Neuronal stem cell (in vitro differentiated cells): ENCODE measurements at regions not wholly inside any gene's neighbourhood (a gene's known extent, or its start where the extent isn't known, plus 50 kb on each side); places are given as distances from the start of the nearest gene placed in this dataset.

Experiments used
- DNase-seq: peaks from one replicate; pipeline ENCODE4 v3.0.0-alpha.2; 2013; ENCODE audit warnings: low spot score
- H2AFZ ChIP-seq: one replicate; pipeline ENCODE4 v1.6.1; 2013; ENCODE audit warnings: mild to moderate bottlenecking, low read length, inconsistent platforms
- H2AK5ac ChIP-seq: 2 replicates; pipeline ENCODE4 v1.6.1; 2013; ENCODE audit warnings: low read depth, mild to moderate bottlenecking, inconsistent platforms, low read length, moderate library complexity, mixed read lengths
- H2BK120ac ChIP-seq: 2 replicates; pipeline ENCODE4 v1.6.1; 2013; ENCODE audit warnings: low read depth, mild to moderate bottlenecking, inconsistent platforms, low read length, moderate library complexity, mixed read lengths
- H2BK12ac ChIP-seq: one replicate; pipeline ENCODE4 v1.6.1; 2013; ENCODE audit warnings: low read length, inconsistent platforms
- H2BK15ac ChIP-seq: 2 replicates; pipeline ENCODE4 v1.6.1; 2013; ENCODE audit warnings: mild to moderate bottlenecking, low read length, inconsistent platforms, mixed read lengths
- H2BK5ac ChIP-seq: one replicate; pipeline ENCODE4 v1.6.1; 2013; ENCODE audit warnings: inconsistent platforms, mild to moderate bottlenecking, low read length, moderate library complexity
- H3K14ac ChIP-seq: one replicate; pipeline ENCODE4 v1.6.1; 2013; ENCODE audit warnings: low read length, inconsistent platforms
- H3K18ac ChIP-seq: 2 replicates; pipeline ENCODE4 v1.6.1; 2013; ENCODE audit warnings: low read length, inconsistent platforms
- H3K23ac ChIP-seq: 2 replicates; pipeline ENCODE4 v1.6.1; 2013; ENCODE audit warnings: low read depth, mild to moderate bottlenecking, mixed read lengths, low read length, inconsistent platforms; ENCODE audit not compliant: poor library complexity
- H3K27ac ChIP-seq: replicated peaks from 3 replicates; pipeline ENCODE4 v1.5.1; 2013; ENCODE audit warnings: low read length, inconsistent platforms
- H3K27me3 ChIP-seq, 3 experiments: 2 replicates each; pipeline ENCODE4 v1.6.1; 2013; ENCODE audit warnings: low read length in 3 of 3, mild to moderate bottlenecking in 2 of 3, inconsistent platforms in 1 of 3, low read depth in 1 of 3, mixed read lengths in 1 of 3, moderate library complexity in 1 of 3; ENCODE audit not compliant: control insufficient read depth in 3 of 3, insufficient read depth in 3 of 3
- H3K36me3 ChIP-seq, 2 donors: replicated peaks in 1 of 2; 2 replicates each; pipeline ENCODE4 v1.6.1; 2013; ENCODE audit warnings: low read length in 2 of 2; ENCODE audit not compliant: control insufficient read depth in 2 of 2, insufficient read depth in 2 of 2
- H3K4ac ChIP-seq: 2 replicates; pipeline ENCODE4 v1.6.1; 2013; ENCODE audit warnings: inconsistent platforms, mild to moderate bottlenecking, low read length, moderate library complexity
- H3K4me1 ChIP-seq, 2 donors: 1 replicate in 1 of 2; 2 replicates in 1 of 2; pipeline ENCODE4 v1.6.1; 2013; ENCODE audit warnings: low read length in 2 of 2, low read depth in 1 of 2; ENCODE audit not compliant: control insufficient read depth in 2 of 2, insufficient read depth in 1 of 2
- H3K4me2 ChIP-seq: one replicate; pipeline ENCODE4 v1.6.1; 2013; ENCODE audit warnings: mild to moderate bottlenecking, low read length, inconsistent platforms; ENCODE audit not compliant: insufficient read depth, poor library complexity, severe bottlenecking
- H3K4me3 ChIP-seq, 2 donors: 2 replicates each; pipeline ENCODE4 v1.5.1; 2013; ENCODE audit warnings: low read length in 2 of 2, mild to moderate bottlenecking in 2 of 2, inconsistent platforms in 1 of 2, moderate library complexity in 1 of 2
- H3K79me1 ChIP-seq: one replicate; pipeline ENCODE4 v1.6.1; 2013; ENCODE audit warnings: low read depth, mild to moderate bottlenecking, inconsistent platforms, low read length, moderate library complexity
- H3K9ac ChIP-seq: one replicate; pipeline ENCODE4 v1.6.1; 2013; ENCODE audit warnings: mild to moderate bottlenecking, low read depth, low read length, inconsistent platforms; ENCODE audit not compliant: poor library complexity
- H3K9me3 ChIP-seq, 2 donors: replicated peaks in 1 of 2; 2 replicates each; pipeline versions ENCODE3 to v1.6.1; 2013; ENCODE audit warnings: low read length in 2 of 2, mild to moderate bottlenecking in 2 of 2, inconsistent platforms in 1 of 2, low read depth in 1 of 2, mixed read lengths in 1 of 2, moderate library complexity in 1 of 2; ENCODE audit not compliant: control insufficient read depth in 2 of 2, insufficient read depth in 1 of 2
- H4K8ac ChIP-seq: one replicate; pipeline ENCODE4 v1.6.1; 2013; ENCODE audit warnings: low read depth, mild to moderate bottlenecking, inconsistent platforms, low read length, moderate library complexity
- H4K91ac ChIP-seq: one replicate; pipeline ENCODE4 v1.6.1; 2013; ENCODE audit warnings: low read length, low read depth, mild to moderate bottlenecking, inconsistent platforms; ENCODE audit not compliant: poor library complexity
- WGBS, 2 donors: extraction: QIAGEN DNeasy Blood & Tissue Kit; methylation state at CpG; one replicate each; pipeline ENCODE4 v1.1.7; 2013; ENCODE audit warnings: missing lambda C conversion rate in 2 of 2, mixed read lengths in 1 of 2; ENCODE audit not compliant: insufficient read length in 2 of 2, insufficient replicate concordance in 1 of 2; ENCODE audit errors: extremely low coverage in 2 of 2; 5-methylcytosine and 5-hydroxymethylcytosine counted together

GRCh38 chr6:1242021-1242420, 69.9 kb upstream of the FOXQ1 start:
- no peaks in the 10 kb centered on the region for H3K9me3 ChIP-seq
- H4K8ac ChIP-seq = no peak overlapping the region
- H2AFZ ChIP-seq = no peak overlapping the region
- no peaks in the 10 kb centered on the region for H3K79me1 ChIP-seq
- no peak overlapping the region for H3K18ac ChIP-seq
- no peak for DNase-seq
- H3K4me3 ChIP-seq = no peak overlapping the region
- peaks cover 0 to 6% (median 0%) of the 10 kb centered on the region in 3 experiments for H3K27me3 ChIP-seq
- no CpG with 5 or more reads among the region's 4 CpGs for WGBS, 2 donors
- no peak overlapping the region for H2BK5ac ChIP-seq
- no peak overlapping the region for H3K27ac ChIP-seq
- no peak overlapping the region for H3K23ac ChIP-seq
- no peaks in the 10 kb centered on the region for H3K4me1 ChIP-seq
- H3K4me2 ChIP-seq = no peak overlapping the region
- H3K9ac ChIP-seq = no peak overlapping the region
- H2BK12ac ChIP-seq = no peak overlapping the region
- H3K36me3 ChIP-seq = no peaks in the 10 kb centered on the region
- no peak overlapping the region for H3K4ac ChIP-seq
- peak overlapping the region; percentile 32 for H3K14ac ChIP-seq
- no peak overlapping the region for H2AK5ac ChIP-seq
- H2BK120ac ChIP-seq = no peak overlapping the region
- H4K91ac ChIP-seq = no peak overlapping the region
- no peak overlapping the region for H2BK15ac ChIP-seq

GRCh38 chr6:1240766-1241318, 71.1 kb upstream of the FOXQ1 start:
- no peaks in the 10 kb centered on the region for H3K79me1 ChIP-seq
- H3K4me1 ChIP-seq = no peaks in the 10 kb centered on the region
- no peaks in the 10 kb centered on the region for H3K9me3 ChIP-seq
- H4K8ac ChIP-seq = no peak overlapping the region
- no peak overlapping the region for H3K18ac ChIP-seq
- no peak overlapping the region for H2BK5ac ChIP-seq
- no peak overlapping the region for H2BK12ac ChIP-seq
- H3K9ac ChIP-seq = no peak overlapping the region
- H3K27me3 ChIP-seq = peaks cover 0 to 6% (median 0%) of the 10 kb centered on the region in 3 experiments
- no peak overlapping the region for H4K91ac ChIP-seq
- H2BK15ac ChIP-seq = no peak overlapping the region
- no peak overlapping the region for H3K23ac ChIP-seq
- H3K27ac ChIP-seq = no peak overlapping the region
- no peak overlapping the region for H2AK5ac ChIP-seq
- no CpG with 5 or more reads among the region's 2 CpGs for WGBS, 2 donors
- H3K14ac ChIP-seq = no peak overlapping the region
- no peak overlapping the region for H2BK120ac ChIP-seq
- no peak for DNase-seq
- no peak overlapping the region for H3K4ac ChIP-seq
- H3K36me3 ChIP-seq = no peaks in the 10 kb centered on the region
- H3K4me3 ChIP-seq = no peak overlapping the region
- H3K4me2 ChIP-seq = no peak overlapping the region
- no peak overlapping the region for H2AFZ ChIP-seq

GRCh38 chr6:1239805-1240204, 72.1 kb upstream of the FOXQ1 start:
- H3K4me1 ChIP-seq = no peaks in the 10 kb centered on the region
- H3K23ac ChIP-seq = no peak overlapping the region
- no peaks in the 10 kb centered on the region for H3K9me3 ChIP-seq
- H3K14ac ChIP-seq = no peak overlapping the region
- peaks cover 0 to 6% (median 0%) of the 10 kb centered on the region in 3 experiments for H3K27me3 ChIP-seq
- H2BK15ac ChIP-seq = no peak overlapping the region
- H2BK12ac ChIP-seq = no peak overlapping the region
- H3K4me3 ChIP-seq = no peak overlapping the region
- no peak overlapping the region for H3K9ac ChIP-seq
- no peak overlapping the region for H4K8ac ChIP-seq
- no peak for DNase-seq
- WGBS, 2 donors = no CpG with 5 or more reads among the region's 7 CpGs
- no peak overlapping the region for H3K4ac ChIP-seq
- H3K79me1 ChIP-seq = no peaks in the 10 kb centered on the region
- H4K91ac ChIP-seq = no peak overlapping the region
- no peak overlapping the region for H3K18ac ChIP-seq
- H2AK5ac ChIP-seq = no peak overlapping the region
- H3K36me3 ChIP-seq = no peaks in the 10 kb centered on the region
- no peak overlapping the region for H2AFZ ChIP-seq
- no peak overlapping the region for H3K4me2 ChIP-seq
- no peak overlapping the region for H2BK5ac ChIP-seq
- H2BK120ac ChIP-seq = no peak overlapping the region
- H3K27ac ChIP-seq = no peak overlapping the region

GRCh38 chr6:1238040-1238439, 73.9 kb upstream of the FOXQ1 start:
- H3K4ac ChIP-seq = no peak overlapping the region
- H3K27me3 ChIP-seq = peaks cover 0 to 6% (median 0%) of the 10 kb centered on the region in 3 experiments
- no peaks in the 10 kb centered on the region for H3K9me3 ChIP-seq
- no peak overlapping the region for H3K14ac ChIP-seq
- peak overlapping the region; percentile 30 for H3K23ac ChIP-seq
- H2BK15ac ChIP-seq = no peak overlapping the region
- H3K79me1 ChIP-seq = no peaks in the 10 kb centered on the region
- no peak overlapping the region for H2AFZ ChIP-seq
- no peak overlapping the region for H4K8ac ChIP-seq
- no peaks in the 10 kb centered on the region for H3K36me3 ChIP-seq
- no peak overlapping the region for H3K4me2 ChIP-seq
- H3K4me3 ChIP-seq = no peak overlapping the region
- no peak overlapping the region for H4K91ac ChIP-seq
- DNase-seq = no peak
- H3K9ac ChIP-seq = no peak overlapping the region
- H3K27ac ChIP-seq = no peak overlapping the region
- H2BK5ac ChIP-seq = no peak overlapping the region
- no peak overlapping the region for H2BK12ac ChIP-seq
- WGBS, 2 donors = no CpG with 5 or more reads among the region's 8 CpGs
- H3K18ac ChIP-seq = no peak overlapping the region
- no peak overlapping the region for H2BK120ac ChIP-seq
- no peak overlapping the region for H2AK5ac ChIP-seq
- H3K4me1 ChIP-seq = no peaks in the 10 kb centered on the region
